Esophagus (tissue), 2 donors: ENCODE measurements at regions not wholly inside any gene's neighbourhood (a gene's known extent, or its start where the extent isn't known, plus 50 kb on each side); places are given as distances from the start of the nearest gene placed in this dataset.

Source experiments
- H3K27ac ChIP-seq, 2 donors: one replicate each; pipeline ENCODE4 v1.5.1; 2013; ENCODE audit warnings: low read depth in 2 of 2, mild to moderate bottlenecking in 2 of 2, inconsistent platforms in 1 of 2, low read length in 1 of 2, moderate library complexity in 1 of 2
- H3K27me3 ChIP-seq, 2 donors: one replicate each; pipeline ENCODE4 v1.6.1; 2013; ENCODE audit warnings: low read length in 2 of 2, control low read depth in 1 of 2, mild to moderate bottlenecking in 1 of 2; ENCODE audit not compliant: insufficient read depth in 2 of 2, control insufficient read depth in 1 of 2
- H3K36me3 ChIP-seq, 2 donors: one replicate each; pipeline ENCODE4 v1.6.1; 2013; ENCODE audit warnings: low read length in 1 of 2; ENCODE audit not compliant: control insufficient read depth in 2 of 2, insufficient read depth in 2 of 2
- H3K4me1 ChIP-seq, 2 donors: one replicate each; pipeline ENCODE4 v1.6.1; 2013; ENCODE audit warnings: low read length in 1 of 2; ENCODE audit not compliant: control insufficient read depth in 2 of 2, insufficient read depth in 2 of 2
- H3K4me3 ChIP-seq, 2 donors: one replicate each; pipeline ENCODE4 v1.5.1; 2013; ENCODE audit warnings: low read length in 2 of 2, mild to moderate bottlenecking in 2 of 2, low read depth in 1 of 2, moderate library complexity in 1 of 2
- H3K9me3 ChIP-seq, 2 donors: one replicate each; pipeline ENCODE4 v1.6.1; 2013; ENCODE audit warnings: mild to moderate bottlenecking in 2 of 2, low read depth in 1 of 2, low read length in 1 of 2, moderate library complexity in 1 of 2; ENCODE audit not compliant: control insufficient read depth in 2 of 2, insufficient read depth in 1 of 2
- WGBS, 2 donors: extraction: QIAGEN DNeasy Blood & Tissue Kit; methylation state at CpG; one replicate each; pipeline ENCODE4 v1.1.7; 2013; 5-methylcytosine and 5-hydroxymethylcytosine counted together
- donor health status: healthy with polysubstance abuse.
- donor health status: Bipolar disorder and iron deficiency.

DNA sequence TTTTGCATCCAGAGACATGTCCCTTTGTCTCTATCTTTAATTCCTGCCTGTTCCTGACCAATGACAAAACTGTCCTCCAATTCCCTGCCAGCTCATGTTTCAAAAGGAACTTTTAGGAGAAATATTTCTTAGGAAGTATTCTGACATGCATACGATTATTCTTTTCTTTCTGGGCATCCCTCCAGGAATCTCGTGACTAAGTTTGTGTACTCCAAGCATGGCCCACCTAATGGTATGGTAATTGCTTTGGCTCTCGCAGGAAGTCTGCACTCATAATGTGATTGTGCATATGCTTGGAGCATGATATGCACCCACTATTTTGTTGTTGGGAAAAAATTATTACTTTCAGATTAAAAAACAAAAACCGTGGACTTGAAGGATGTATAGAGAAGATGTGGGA lies 256.4 kb downstream of the PRDM2 start:
- Histone ChIP-seq H3K36me3 (no peaks in the 10 kb centered on the region), H3K4me1 (no peaks in the 10 kb centered on the region), H3K9me3 (no peaks in the 10 kb centered on the region), H3K27ac (no peak overlapping the region), H3K4me3 (no peak overlapping the region), H3K27me3 (no peaks in the 10 kb centered on the region)
- WGBS, 2 donors = 29 to 52% methylated on average over 4 of the region's 4 CpGs

DNA sequence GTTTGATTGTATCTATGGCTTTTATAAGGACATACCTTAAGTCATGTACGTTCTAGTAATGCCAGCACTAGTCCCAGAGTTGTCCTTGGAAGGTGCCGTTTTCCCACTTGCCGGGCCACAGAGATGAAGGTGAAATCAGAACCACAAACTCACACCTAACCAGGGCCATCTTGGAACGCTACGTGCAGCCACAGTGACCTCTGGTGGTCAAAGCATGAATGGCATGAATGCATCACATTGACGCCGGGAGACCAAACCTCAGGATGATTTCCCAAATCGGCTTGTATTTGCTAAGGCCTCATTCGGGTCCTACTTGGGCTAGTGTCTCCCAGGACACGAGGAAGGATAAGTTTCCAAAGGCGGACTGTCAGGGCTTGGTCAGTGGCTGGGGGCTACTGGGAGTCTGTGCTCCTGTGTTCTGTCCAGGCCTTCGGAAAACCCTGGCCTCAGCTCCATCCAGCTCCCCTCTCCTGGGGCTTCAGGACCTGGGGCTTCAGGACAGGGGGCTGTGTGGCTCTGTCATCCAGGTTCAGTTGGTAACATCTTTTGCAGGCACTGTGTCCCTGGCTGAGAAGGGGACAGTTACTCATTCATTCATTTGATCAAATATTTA lies 260.5 kb downstream of the PRDM2 start:
- H3K27me3 ChIP-seq = no peaks in the 10 kb centered on the region
- peaks cover 0 to 3% of the 10 kb centered on the region in 2 donors for H3K9me3 ChIP-seq
- WGBS, 2 donors = 11 to 13% methylated on average over 12 of the region's 12 CpGs
- H3K4me1 ChIP-seq = no peaks in the 10 kb centered on the region
- H3K36me3 ChIP-seq = no peaks in the 10 kb centered on the region
- no peak overlapping the region for H3K4me3 ChIP-seq
- H3K27ac ChIP-seq = no peak overlapping the region

DNA sequence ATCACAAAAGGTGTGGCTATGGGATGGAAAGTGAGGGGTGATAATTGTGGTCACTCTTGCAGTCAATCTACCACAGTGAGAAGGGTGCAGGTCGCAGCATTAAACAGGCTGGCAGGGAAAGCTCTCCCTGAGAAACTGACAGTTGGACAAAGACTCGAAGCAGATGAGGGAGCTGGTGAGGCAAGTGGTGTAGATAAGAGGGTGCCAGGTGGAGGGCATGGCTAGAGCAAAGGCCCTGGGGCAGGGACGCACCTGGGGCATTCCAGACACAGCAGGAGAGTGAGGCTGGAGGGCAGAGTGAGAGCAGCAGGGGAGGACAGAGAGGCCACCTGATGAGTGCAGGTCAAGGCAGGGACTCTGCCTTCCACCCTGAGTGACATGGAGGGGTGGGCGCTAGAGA lies 264.8 kb downstream of the PRDM2 start:
- WGBS, 2 donors = 69 to 74% methylated on average over 4 of the region's 4 CpGs
- Histone ChIP-seq H3K4me3 (no peak overlapping the region), H3K27me3 (no peaks in the 10 kb centered on the region), H3K27ac (no peak overlapping the region), H3K9me3 (peaks cover 0 to 3% of the 10 kb centered on the region in 2 donors), H3K36me3 (no peaks in the 10 kb centered on the region), H3K4me1 (no peaks in the 10 kb centered on the region)

DNA sequence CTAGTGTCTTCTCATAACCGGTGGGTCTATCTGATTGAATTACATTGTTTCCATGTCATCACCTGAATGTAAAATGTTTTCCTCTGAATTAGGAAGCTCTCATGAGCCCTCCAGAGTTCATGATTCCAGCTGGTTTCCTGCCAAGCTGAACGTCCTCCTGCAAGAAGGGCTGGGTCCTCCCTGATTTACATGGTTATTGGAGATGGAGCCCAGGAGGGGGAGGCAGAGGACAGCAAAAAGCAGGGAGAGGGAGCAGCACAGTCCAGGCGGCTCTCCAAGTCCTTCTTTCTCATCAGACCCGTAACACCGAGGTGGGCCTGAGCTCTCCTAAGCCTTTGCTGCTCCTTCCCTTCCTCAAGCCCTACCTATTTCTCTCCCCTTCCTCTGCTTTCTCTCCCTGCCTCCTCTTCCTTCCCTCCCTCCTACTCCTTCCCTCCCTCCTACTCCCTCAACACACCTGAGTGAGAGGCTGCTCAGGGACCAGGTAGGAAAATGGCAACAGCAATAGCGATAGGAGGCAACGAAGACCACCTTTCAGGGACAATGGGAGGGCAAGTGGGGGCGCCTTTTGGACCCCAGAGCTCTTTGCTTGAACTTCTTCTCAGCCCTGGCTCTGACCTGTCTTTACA lies 265.9 kb downstream of the PRDM2 start:
- Histone ChIP-seq H3K36me3 (no peaks in the 10 kb centered on the region), H3K4me3 (no peak overlapping the region), H3K4me1 (no peaks in the 10 kb centered on the region), H3K9me3 (peaks cover under 1 to 5% of the 10 kb centered on the region in 2 donors), H3K27me3 (no peaks in the 10 kb centered on the region), H3K27ac (no peak overlapping the region)
- WGBS, 2 donors = 26 to 36% methylated on average over 5 to 8 of the region's 8 CpGs

DNA sequence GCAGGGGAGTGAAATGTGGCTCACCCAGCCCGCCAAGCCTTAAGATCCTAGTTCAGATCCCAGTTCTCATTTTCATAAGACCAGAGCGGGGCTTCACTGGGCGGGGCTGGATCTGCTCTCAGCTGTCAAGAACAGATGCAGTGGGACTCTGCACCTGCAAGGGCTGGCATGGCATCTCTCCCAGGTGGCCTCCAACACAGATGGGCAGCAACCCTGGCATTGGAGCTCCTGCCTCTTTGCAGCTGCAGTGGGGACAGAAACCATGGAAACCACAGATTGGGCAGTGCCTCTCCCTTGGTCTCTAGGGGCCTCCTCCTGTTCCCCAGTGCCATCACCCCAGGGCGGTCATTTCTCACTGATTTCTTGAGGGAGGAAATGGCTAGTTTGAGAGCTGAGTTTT lies 267.7 kb downstream of the PRDM2 start:
- Histone ChIP-seq H3K4me1 (no peaks in the 10 kb centered on the region), H3K4me3 (no peak overlapping the region), H3K9me3 (peaks cover 2 to 10% of the 10 kb centered on the region in 2 donors), H3K27ac (no peak overlapping the region), H3K27me3 (no peaks in the 10 kb centered on the region), H3K36me3 (no peaks in the 10 kb centered on the region)
- 72 to 85% methylated on average over 4 of the region's 4 CpGs for WGBS, 2 donors

DNA sequence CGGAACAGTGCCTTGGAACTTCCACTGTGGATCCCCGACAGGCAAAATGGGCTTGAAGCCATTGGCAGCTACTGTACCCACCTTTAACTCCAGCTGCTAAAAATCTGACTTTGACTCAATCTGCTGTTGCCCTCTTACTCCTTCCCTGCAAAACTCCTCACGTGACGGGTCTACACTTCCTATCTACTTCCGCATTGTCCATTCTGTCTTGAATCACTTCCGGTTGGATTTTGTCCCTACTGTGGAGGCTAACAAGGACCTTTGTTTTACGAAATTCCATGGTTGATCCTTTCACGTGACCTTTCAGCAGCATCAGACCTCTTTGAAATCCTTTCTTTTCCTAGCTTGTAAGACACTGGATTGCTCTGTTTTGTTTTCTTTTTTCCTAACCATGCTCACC lies 268.4 kb downstream of the PRDM2 start:
- no peaks in the 10 kb centered on the region for H3K4me1 ChIP-seq
- H3K27me3 ChIP-seq = no peaks in the 10 kb centered on the region
- H3K36me3 ChIP-seq = no peaks in the 10 kb centered on the region
- peaks cover 2 to 12% of the 10 kb centered on the region in 2 donors for H3K9me3 ChIP-seq
- H3K4me3 ChIP-seq = no peak overlapping the region
- no peak overlapping the region for H3K27ac ChIP-seq
- 87 to 89% methylated on average over 8 of the region's 8 CpGs for WGBS, 2 donors

DNA sequence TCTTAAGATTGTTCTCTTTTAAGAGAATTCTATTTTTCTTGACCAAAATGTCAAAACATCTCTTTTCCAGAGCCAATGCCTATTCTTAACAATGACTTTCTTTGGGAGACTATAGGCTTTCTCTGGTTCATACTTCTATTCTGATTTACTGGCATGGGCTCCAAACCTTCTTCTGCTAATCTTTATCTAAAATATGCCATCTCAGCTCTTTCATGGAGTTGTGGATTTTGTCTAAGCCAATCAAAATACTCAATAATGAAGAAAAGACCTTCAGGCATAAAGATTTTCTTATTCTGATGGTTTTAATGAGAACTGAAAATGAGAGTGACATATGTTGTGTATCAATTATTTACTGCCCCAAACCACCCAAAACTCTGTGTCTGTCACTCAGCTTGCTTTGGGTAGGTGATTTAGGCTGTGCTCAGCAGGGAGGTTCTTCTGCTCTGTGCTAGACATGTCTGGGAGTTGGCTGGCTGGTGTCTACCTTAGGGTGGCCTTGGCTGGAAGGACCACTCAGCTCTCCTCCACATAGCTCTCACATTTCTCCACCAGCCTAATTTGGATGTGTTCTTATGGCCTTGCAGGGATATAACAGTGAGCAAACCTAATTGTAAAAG lies 270.8 kb downstream of the PRDM2 start:
- no peaks in the 10 kb centered on the region for H3K4me1 ChIP-seq
- no peaks in the 10 kb centered on the region for H3K36me3 ChIP-seq
- no peaks in the 10 kb centered on the region for H3K27me3 ChIP-seq
- no peak overlapping the region for H3K4me3 ChIP-seq
- peaks cover 2 to 9% of the 10 kb centered on the region in 2 donors for H3K9me3 ChIP-seq
- H3K27ac ChIP-seq = no peak overlapping the region

DNA sequence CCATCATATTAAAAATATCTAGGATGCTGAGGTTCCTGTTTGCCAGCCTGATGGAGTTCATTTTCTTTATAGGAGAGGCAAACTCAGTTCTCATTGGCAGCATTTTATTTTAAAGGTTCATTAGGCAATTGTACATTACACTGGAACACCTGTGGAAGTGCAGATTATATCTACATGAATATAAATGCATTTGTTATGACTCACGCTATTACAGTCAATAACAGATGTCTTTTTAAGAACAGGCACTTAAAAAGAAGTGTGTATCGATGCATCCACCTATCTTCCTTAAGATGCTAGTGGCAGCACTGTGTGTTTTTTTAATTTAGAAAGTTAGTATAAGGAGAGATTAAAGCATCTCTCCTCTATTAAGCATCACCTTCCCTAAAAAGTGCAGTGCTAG lies 276.5 kb downstream of the PRDM2 start:
- H3K4me3 ChIP-seq = no peak overlapping the region
- 58 to 83% methylated on average over 2 of the region's 2 CpGs for WGBS, 2 donors
- H3K9me3 ChIP-seq = peaks cover 0 to 6% of the 10 kb centered on the region in 2 donors
- H3K36me3 ChIP-seq = no peaks in the 10 kb centered on the region
- no peaks in the 10 kb centered on the region for H3K27me3 ChIP-seq
- no peaks in the 10 kb centered on the region for H3K4me1 ChIP-seq
- H3K27ac ChIP-seq = no peak overlapping the region

DNA sequence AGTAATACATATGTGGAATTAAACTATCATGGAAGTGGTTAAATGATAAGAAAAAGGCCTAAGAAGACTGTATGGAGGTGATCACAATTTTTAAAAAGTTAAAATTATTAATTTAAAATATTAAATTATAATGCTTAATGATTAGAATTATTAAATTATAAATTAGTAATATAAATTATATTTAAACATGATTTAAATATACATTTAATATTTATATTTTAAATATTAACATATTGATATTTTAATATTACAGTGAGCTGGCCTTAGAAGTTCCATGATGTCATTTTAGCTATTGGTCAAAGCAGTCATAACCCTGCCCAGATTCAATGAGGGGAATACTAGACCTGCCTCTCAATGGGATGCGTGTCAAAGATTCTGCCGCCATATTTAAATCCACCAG lies 281.2 kb downstream of the PRDM2 start:
- H3K27me3 ChIP-seq = no peaks in the 10 kb centered on the region
- no peaks in the 10 kb centered on the region for H3K4me1 ChIP-seq
- H3K4me3 ChIP-seq = no peak overlapping the region
- H3K27ac ChIP-seq = no peak overlapping the region
- no peaks in the 10 kb centered on the region for H3K9me3 ChIP-seq
- H3K36me3 ChIP-seq = no peaks in the 10 kb centered on the region
- WGBS, 2 donors = 94 to 100% methylated on average over 2 of the region's 2 CpGs

DNA sequence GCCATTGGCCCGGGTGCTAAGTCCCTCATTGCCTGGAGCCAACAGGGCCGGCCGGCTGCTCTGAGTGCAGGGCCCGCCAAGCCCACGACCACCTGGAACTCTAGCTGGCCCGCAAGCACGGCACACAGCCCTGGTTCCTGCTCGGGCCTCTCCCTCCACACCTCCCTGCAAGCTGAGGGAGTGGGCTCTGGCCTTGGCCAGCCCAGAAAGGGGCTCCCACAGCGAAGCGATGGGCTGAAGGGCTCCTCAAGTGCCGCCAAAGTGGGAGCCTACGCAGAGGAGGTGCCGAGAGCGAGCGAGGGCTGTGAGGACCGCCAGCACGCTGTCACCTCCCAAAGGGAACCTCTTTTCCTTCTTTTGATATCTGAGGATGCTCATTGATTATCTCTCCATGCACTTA lies 283.4 kb downstream of the PRDM2 start:
- Histone ChIP-seq H3K9me3 (no peaks in the 10 kb centered on the region), H3K27ac (no peak overlapping the region), H3K36me3 (no peaks in the 10 kb centered on the region), H3K4me3 (no peak overlapping the region), H3K4me1 (no peaks in the 10 kb centered on the region), H3K27me3 (peaks cover 0 to 3% of the 10 kb centered on the region in 2 donors)
- WGBS, 2 donors = 89 to 92% methylated on average over 17 of the region's 17 CpGs
